ENCODE measurements at regions not wholly inside any gene's neighbourhood (a gene's known extent, or its start where the extent isn't known, plus 50 kb on each side); places are given as distances from the start of the nearest gene placed in this dataset.

GRCh38 chr2:18290386-18290785 lies 270.1 kb downstream of the RDH14 start:
- H3K36me3 Mint-ChIP-seq (ENCODE audit: low read depth), result no peaks in the 10 kb centered on the region
- H3K27ac Mint-ChIP-seq, result no peak overlapping the region
- no peaks in the 10 kb centered on the region for H3K4me1 Mint-ChIP-seq
- no peaks in the 10 kb centered on the region for H3K9me3 Mint-ChIP-seq
- no peak for TF ChIP-seq CTCF (IDR thresholded peaks at IDR 0.05; ENCODE audit: unreplicated experiment in 3 of 3)
- H3K27me3 Mint-ChIP-seq (ENCODE audit: low read depth), result no peaks in the 10 kb centered on the region
- H3K4me3 Mint-ChIP-seq, result no peak overlapping the region

GRCh38 chr2:18286897-18287296 lies 273.6 kb downstream of the RDH14 start:
- no peaks in the 10 kb centered on the region for H3K4me1 Mint-ChIP-seq
- H3K27ac Mint-ChIP-seq, result no peak overlapping the region
- TF ChIP-seq CTCF (IDR thresholded peaks at IDR 0.05; ENCODE audit: unreplicated experiment in 3 of 3), result no peak
- H3K36me3 Mint-ChIP-seq (ENCODE audit: low read depth), result no peaks in the 10 kb centered on the region
- no peaks in the 10 kb centered on the region for H3K9me3 Mint-ChIP-seq
- no peak overlapping the region for H3K4me3 Mint-ChIP-seq
- H3K27me3 Mint-ChIP-seq (ENCODE audit: low read depth), result no peaks in the 10 kb centered on the region

GRCh38 chr2:18284331-18284730 lies 276.1 kb downstream of the RDH14 start:
- no peaks in the 10 kb centered on the region for H3K4me1 Mint-ChIP-seq
- H3K27me3 Mint-ChIP-seq (ENCODE audit: low read depth), result no peaks in the 10 kb centered on the region
- no peaks in the 10 kb centered on the region for H3K9me3 Mint-ChIP-seq
- H3K27ac Mint-ChIP-seq, result no peak overlapping the region
- H3K36me3 Mint-ChIP-seq (ENCODE audit: low read depth), result no peaks in the 10 kb centered on the region
- TF ChIP-seq CTCF (IDR thresholded peaks at IDR 0.05; ENCODE audit: unreplicated experiment in 3 of 3), result no peak
- H3K4me3 Mint-ChIP-seq, result no peak overlapping the region

GRCh38 chr2:18282026-18282425 lies 278.4 kb downstream of the RDH14 start:
- TF ChIP-seq CTCF (IDR thresholded peaks at IDR 0.05; ENCODE audit: unreplicated experiment in 3 of 3), result no peak
- Mint-ChIP-seq H3K4me1 (no peaks in the 10 kb centered on the region), H3K4me3 (no peak overlapping the region)

GRCh38 chr2:18276583-18277075 lies 283.8 kb downstream of the RDH14 start:
- Mint-ChIP-seq H3K4me3 (no peak overlapping the region), H3K4me1 (no peaks in the 10 kb centered on the region), H3K36me3 (ENCODE audit: low read depth) (no peaks in the 10 kb centered on the region), H3K9me3 (no peaks in the 10 kb centered on the region), H3K27ac (no peak overlapping the region), H3K27me3 (ENCODE audit: low read depth) (no peaks in the 10 kb centered on the region)
- TF ChIP-seq CTCF (IDR thresholded peaks at IDR 0.05; ENCODE audit: unreplicated experiment in 3 of 3), result no peak

More at GRCh38 chr2:18282026-18282425, 278.4 kb downstream of the RDH14 start:
- no peaks in the 10 kb centered on the region for H3K9me3 Mint-ChIP-seq
- H3K36me3 Mint-ChIP-seq (ENCODE audit: low read depth), result no peaks in the 10 kb centered on the region
- H3K27me3 Mint-ChIP-seq (ENCODE audit: low read depth), result no peaks in the 10 kb centered on the region
- H3K27ac Mint-ChIP-seq, result no peak overlapping the region

GRCh38 chr2:18273205-18273604 lies 287.2 kb downstream of the RDH14 start:
- no peaks in the 10 kb centered on the region for H3K36me3 Mint-ChIP-seq (ENCODE audit: low read depth)
- H3K27ac Mint-ChIP-seq, result no peak overlapping the region
- H3K4me3 Mint-ChIP-seq, result no peak overlapping the region
- TF ChIP-seq CTCF (IDR thresholded peaks at IDR 0.05; ENCODE audit: unreplicated experiment in 3 of 3), result no peak
- no peaks in the 10 kb centered on the region for H3K9me3 Mint-ChIP-seq
- no peaks in the 10 kb centered on the region for H3K27me3 Mint-ChIP-seq (ENCODE audit: low read depth)
- no peaks in the 10 kb centered on the region for H3K4me1 Mint-ChIP-seq
